HG02571 (cell line): ENCODE measurements at regions not wholly inside any gene's neighbourhood (a gene's known extent, or its start where the extent isn't known, plus 50 kb on each side); places are given as distances from the start of the nearest gene placed in this dataset.

Experiments
- ATAC-seq: cut with Tn5 transposase; IDR thresholded peaks from one replicate; pipeline ENCODE4 v1.9.1; 2021; ENCODE audit warnings: mild to moderate bottlenecking, moderate library complexity; ENCODE audit not compliant: unreplicated experiment

- no peak for ATAC-seq
These were observed 50.5 kb upstream of the POU2AF2 start for GRCh38 chr11:111194860-111195568.

DNA sequence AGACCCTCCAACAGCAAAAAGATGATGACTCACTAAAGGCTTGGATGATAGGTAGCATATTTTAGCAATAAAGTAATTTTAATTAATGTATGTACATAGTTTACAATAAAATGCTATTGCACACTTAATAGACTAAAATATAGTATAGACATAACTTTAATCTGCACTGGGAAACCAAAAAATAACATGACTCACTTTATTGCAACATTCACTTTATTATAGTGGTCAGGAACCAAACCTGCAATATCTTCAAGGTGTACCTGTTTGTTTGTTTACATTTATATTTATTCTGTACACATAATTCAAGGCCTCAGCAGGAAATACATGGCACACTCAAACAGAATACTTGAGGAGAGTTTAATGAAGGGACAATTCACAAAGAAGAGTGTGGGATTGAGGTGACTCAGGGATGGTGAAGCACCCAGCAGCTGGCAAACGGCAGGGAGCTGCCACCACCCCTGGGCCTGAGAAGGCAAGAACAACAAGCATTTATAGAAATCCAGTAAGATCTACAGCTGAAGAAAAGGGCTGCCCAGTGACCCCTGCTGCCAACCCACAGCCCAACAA is 51.5 kb upstream of the POU2AF2 start:
- ATAC-seq = no peak

DNA sequence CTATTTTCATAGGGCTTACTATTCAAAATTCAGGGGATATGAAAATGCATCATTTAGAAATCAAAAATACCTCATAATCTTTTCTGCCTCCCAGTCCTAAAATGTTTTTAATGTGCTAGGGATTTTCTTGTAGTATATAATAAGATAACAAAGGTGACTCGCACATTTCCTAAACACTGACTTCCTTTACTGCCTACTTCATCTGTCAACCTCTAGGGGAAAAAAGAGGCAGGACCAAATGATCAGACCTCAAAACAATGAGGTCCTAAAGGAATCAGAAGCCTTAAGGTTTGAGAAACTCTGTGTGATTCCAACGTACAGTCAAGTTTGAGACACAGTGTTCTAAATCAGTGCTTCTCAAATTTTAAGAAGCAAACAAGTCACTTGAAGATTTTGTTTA is 56.1 kb upstream of the POU2AF2 start:
- ATAC-seq = no peak

- ATAC-seq = no peak
These were observed 59.1 kb upstream of the POU2AF2 start for GRCh38 chr11:111186308-111186915.

GRCh38 chr11:111185266-111185665 is 60.3 kb upstream of the POU2AF2 start:
- no peak for ATAC-seq

DNA sequence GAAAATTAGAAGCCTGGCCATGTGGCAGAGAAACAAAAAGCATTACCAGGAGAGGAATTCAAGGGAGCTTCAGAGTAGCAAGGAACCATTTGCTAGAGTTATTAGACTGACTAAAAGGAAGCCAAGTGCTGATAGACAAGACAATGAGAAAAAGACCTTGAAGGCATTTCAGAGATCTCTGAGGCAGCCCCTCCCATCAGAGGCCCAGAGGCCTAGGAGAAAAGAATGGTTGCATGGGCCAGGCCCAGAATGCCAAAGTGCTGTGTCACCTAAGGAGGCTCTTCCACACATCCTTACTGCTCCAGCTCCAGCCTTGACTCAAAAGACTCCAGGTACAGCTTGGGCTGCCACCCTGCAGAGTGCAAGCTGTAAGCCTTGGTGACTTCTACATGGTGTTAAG is 61.8 kb upstream of the POU2AF2 start:
- ATAC-seq = no peak

DNA sequence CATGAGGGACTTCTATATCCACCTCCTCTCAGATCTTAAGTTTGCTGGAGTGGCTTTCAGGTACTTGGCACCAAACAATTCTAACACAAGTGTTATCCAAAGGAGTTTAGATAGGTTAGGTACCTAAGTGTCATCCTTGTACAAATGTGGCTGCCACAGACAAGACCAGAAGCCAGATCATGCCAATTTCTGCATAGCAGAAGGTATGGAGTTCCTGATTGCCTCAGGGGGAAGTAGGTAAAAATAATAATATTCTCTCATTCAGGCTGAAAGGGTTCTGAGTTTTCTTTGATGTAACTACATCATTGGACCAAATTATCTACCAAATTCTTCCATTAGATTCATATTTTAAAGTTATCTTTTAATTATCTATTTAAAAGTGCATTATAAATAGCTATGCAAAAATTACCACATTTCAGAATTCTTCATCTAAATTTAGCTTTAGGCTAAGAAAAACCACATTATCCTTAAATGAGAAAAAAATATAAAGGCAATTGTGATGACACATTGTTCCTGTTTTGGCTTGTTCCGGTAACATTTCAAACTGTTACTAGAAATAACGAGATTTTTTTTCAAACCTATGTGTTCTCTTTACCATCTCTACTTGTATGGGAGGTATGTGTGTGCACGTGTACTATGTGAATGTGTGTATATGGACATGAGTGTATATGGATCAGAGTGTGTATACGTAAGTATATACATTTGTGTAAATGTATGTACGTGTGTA is 66.2 kb upstream of the POU2AF2 start:
- ATAC-seq = no peak

DNA sequence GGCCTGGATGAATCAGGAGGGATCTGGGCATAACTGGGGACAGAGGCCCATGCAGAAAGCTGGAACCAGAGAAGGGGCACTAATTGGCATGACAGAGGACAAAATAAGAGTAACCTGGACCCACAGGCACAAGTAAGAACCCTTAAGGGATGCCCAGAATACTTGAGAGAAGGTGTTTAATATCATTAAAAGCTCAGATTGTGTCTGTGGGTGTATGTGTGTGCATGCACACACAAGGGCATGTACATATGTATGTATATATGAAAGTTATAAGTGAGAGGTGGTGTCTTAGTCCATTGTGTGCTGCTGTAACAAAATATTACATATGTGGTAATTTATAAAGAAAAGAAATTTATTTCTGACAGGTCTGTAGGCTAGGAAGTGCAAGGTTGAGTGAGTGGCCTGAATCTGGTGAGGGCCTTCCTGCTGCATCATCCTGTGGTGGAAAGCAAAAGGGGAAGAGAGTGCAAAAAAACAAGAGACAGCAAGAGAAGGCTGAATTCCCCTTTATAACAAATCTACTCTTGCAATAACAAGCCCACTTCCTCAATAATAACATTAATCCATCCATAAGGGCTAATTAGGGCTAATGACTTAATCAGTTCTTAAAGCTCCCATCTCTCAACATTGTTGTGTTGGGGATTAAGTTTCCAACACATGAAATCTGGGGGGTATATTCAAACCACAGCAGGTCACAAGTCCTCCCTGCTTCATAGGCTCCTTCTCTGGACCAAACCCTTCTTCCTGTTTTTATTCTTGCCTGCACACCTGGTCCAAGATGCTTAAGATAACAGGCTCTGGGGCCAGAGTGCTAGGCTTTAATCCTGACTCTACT is 68.3 kb upstream of the POU2AF2 start:
- peak; percentile 60 for ATAC-seq

DNA sequence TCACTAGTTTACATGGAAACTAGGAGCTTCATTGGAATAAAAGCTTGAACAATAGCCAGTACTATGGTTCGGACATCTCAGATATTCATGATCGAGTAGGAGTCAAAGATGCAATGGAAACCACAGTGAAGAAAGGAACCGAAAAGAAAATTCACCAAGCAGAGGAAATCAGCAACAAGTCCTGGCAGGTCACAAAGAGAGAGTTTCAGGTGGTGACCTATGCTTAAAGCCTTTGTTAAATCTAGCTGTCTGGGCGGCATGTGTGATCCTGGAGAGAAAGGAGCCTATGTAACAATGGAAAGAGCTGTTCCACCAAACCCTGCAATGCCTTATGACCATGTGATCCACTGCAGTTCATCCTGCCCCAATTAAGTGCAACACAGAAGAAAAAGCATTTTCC is 68.9 kb upstream of the POU2AF2 start:
- peak; percentile 51 for ATAC-seq

GRCh38 chr11:111173221-111173620 is 72.3 kb upstream of the POU2AF2 start:
- no peak for ATAC-seq

DNA sequence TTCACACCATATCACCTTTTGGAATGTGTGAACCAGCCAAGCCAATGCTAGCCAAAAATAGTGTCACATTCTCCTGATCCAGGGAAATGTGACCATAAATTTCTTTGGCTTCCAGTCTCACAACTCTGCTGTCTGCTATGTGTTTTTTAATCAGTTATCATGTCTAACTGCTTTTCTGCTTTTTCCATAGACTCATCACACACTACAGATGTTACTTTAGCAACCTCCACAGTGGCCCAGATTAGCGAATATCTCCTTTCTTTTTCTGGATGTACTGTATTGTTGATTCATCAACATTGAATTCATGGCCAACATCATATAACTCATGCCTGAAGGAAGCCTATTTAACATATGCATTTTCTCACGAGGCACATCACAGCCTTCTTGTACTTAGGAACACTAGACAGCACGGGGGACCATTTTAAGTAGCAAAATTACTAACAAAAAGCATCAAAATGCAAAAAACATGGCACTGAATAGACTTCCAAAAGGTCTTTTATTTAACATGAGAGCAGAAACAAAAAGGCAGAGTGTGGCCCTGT is 73.1 kb upstream of the POU2AF2 start:
- no peak for ATAC-seq

DNA sequence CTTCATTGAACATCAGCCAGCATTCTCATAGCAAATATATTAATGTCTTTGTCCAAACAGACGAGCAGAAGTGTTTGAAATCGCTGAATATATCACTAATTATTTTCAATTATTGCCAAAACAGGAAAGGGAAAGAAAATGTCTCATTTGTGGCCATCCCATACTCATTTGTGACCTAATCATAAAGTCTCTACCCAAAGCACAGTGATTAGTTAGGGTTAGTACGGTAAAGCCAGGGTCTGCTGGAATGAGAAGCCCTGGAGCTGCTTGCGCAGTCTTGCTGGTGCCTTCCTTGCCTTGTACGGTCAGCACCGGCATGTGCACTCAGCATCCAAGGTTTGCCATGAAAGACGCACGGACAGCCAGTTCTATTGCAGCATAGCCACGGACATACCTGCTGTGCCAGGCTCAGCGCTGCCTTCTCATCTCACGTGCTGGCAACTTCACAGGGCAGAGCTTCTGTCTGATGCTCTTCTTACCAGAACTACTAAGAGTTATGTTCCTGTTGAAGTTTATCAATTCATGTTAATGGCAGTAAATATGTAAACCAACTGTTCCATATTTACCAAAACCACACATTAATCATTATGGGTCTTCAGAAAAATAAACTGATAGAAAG is 74.7 kb upstream of the POU2AF2 start:
- no peak for ATAC-seq

DNA sequence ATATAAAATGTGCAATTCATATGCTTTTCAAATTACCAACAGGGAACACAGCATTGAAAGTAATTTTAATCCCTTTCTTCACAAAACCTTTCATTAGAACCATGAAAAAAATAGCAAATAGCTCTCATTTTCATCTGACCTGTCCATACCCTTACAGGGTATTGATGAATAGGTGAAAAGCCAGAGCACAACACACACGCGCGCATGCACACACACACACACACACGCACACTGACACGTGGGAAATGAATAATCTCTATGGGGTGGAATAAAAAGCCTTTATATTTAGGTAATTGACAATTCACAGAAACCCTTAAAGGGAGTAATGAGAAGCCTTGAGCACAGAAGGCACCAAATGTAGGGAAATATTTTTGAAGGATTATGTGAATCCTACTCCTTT is 76.2 kb upstream of the POU2AF2 start:
- no peak for ATAC-seq

- no peak for ATAC-seq
These were observed 76.7 kb upstream of the POU2AF2 start for GRCh38 chr11:111168871-111169270.

DNA sequence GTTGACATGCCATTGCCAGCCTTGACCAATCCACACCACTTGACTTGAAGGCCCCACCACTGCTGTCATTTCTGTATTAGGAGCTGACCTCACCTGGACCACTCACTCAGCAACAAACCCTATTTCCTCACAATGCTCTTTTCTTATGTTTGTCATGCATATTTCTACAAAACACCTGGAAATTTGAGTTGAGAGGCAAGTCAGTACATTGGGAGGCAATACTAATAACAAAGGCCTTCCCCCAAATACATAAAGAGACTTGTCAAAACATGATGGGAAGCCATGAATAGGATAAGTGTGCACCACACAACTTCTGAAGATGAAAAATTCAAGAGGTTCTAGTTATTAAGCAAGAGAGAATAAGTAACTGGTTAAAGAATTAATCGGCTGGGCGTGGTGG is 77.9 kb upstream of the POU2AF2 start:
- ATAC-seq = no peak

GRCh38 chr11:111166598-111166997 is 78.9 kb upstream of the POU2AF2 start:
- no peak for ATAC-seq

DNA sequence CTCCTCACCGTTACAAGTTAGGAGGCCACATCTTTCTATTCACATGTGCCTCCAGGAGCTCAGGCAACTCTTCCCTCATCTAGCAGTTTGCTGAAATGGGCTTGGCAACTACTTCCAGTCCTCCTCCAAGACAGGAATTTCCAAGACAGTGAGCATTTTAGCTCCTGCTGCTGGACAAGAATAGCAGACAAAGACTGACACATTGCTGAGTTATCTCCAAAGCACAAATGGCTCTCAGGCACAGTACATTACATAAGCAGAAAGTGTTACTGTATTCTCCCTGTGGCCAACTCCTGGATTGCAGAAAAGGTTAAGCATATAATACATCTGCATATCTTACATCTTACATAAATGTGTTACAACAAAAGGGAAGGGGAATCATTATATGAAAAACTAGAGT is 83.2 kb upstream of the POU2AF2 start:
- no peak for ATAC-seq

DNA sequence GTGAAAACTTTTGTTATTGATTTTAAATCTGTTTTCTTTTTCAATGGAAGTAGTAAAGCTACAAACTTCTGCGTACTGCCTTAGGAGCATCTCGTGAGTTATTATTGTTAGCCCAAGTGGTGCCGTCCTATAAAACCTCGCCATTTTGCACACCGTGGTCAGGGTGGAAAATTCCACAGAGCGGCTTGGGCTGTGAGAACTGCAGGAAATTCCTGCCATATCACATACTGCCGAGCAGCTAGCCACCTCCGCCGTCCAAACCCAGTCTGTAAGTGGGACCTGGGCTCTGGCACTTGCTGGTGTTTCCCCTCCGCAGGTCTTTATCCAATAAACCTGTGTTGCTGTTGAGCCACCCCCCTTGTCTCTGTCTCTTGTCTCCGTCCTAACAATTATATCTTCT is 88.0 kb upstream of the POU2AF2 start:
- ATAC-seq = no peak

- no peak for ATAC-seq
These were observed 90.5 kb upstream of the POU2AF2 start for GRCh38 chr11:111155021-111155420.

GRCh38 chr11:111153194-111153593 is 92.3 kb upstream of the POU2AF2 start:
- ATAC-seq = no peak
